SJCRH30 (cell line): ENCODE measurements at regions not wholly inside any gene's neighbourhood (a gene's known extent, or its start where the extent isn't known, plus 50 kb on each side); places are given as distances from the start of the nearest gene placed in this dataset.
"Not testable (repeated sequence)": the region's sequence is repeated elsewhere in the genome, so short reads cannot be mapped to it uniquely, and the experiment has no call there.

ENCODE experiments used
- DNase-seq, 2 experiments: peaks; one replicate each; pipeline ENCODE4 v3.0.0-alpha.2; 2015 to 2020
- H3K27ac ChIP-seq: fragments of 250-450 bp; sonication (Bioruptor Pico); 2 replicates; pipeline ENCODE4 v1.5.1; 2020; ENCODE audit warnings: mild to moderate bottlenecking, moderate library complexity
- H3K27me3 ChIP-seq: fragments of 250-450 bp; sonication (Bioruptor Pico); 2 replicates; pipeline ENCODE4 v1.5.1; 2020; ENCODE audit warnings: mild to moderate bottlenecking, moderate library complexity
- H3K36me3 ChIP-seq: fragments of 250-450 bp; sonication (Bioruptor Pico); 2 replicates; pipeline ENCODE4 v1.5.1; 2020; ENCODE audit warnings: mild to moderate bottlenecking, moderate library complexity
- H3K4me1 ChIP-seq: fragments of 250-450 bp; sonication (Bioruptor Pico); 2 replicates; pipeline ENCODE4 v1.5.1; 2020; ENCODE audit warnings: mild to moderate bottlenecking, moderate library complexity
- H3K4me3 ChIP-seq: fragments of 250-450 bp; sonication (Bioruptor Pico); 2 replicates; pipeline ENCODE4 v1.5.1; 2020; ENCODE audit warnings: mild to moderate bottlenecking, moderate library complexity
- H3K9me3 ChIP-seq: fragments of 250-450 bp; sonication (Bioruptor Pico); replicated peaks from 2 replicates; pipeline ENCODE4 v1.5.1; 2020; ENCODE audit warnings: mild to moderate bottlenecking, moderate library complexity

DNA sequence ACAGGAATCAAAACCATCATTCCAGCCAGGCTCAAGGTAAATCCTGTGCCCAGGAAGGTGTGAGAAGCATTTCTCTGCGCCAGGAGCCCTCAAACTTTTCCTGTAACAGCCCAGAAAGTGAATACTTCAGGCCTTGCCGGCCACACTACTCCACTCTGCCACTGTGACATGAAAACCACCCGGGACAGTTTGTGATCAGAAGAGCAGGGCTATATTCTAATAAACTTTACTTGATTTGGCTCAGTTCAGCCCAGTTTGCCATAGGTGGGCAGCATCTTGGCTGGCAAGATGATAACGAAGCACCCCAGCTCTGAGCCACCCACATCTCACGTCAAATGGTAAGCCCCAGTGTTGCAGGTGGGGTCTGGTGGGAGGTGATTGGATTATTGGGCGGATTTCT, 249.4 kb downstream of the DLL1 start:
- no peak overlapping the region for H3K4me3 ChIP-seq
- H3K27me3 ChIP-seq = no peaks in the 10 kb centered on the region; the same call in 1 of the 2 replicates
- H3K4me1 ChIP-seq = no peaks in the 10 kb centered on the region
- H3K27ac ChIP-seq = no peak overlapping the region
- no peak for DNase-seq
- H3K9me3 ChIP-seq = no peaks in the 10 kb centered on the region
- no peaks in the 10 kb centered on the region for H3K36me3 ChIP-seq

DNA sequence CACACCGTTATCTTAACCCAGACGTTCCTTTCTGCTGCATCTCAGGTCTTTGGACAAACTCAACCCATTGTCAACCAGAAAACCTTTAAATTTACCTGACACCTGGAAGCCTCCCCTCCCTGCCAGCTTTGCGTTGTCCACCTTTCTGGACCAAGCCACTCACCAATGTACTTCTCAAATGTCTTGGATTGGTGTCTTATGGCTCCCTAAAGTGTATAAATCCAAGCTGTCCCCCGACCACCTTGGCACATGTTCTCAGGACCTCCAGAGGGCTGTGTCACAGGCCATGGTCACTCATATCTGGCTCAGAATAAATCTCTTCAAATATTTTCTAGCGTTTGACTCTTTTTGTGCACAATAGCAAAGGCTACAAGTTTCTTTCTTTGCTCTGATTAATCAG, 250.0 kb downstream of the DLL1 start:
- no peaks in the 10 kb centered on the region for H3K36me3 ChIP-seq
- DNase-seq = no peak
- H3K9me3 ChIP-seq = no peaks in the 10 kb centered on the region
- no peaks in the 10 kb centered on the region for H3K4me1 ChIP-seq
- H3K4me3 ChIP-seq = no peak overlapping the region
- no peaks in the 10 kb centered on the region; the same call in 1 of the 2 replicates for H3K27me3 ChIP-seq
- H3K27ac ChIP-seq = no peak overlapping the region

DNA sequence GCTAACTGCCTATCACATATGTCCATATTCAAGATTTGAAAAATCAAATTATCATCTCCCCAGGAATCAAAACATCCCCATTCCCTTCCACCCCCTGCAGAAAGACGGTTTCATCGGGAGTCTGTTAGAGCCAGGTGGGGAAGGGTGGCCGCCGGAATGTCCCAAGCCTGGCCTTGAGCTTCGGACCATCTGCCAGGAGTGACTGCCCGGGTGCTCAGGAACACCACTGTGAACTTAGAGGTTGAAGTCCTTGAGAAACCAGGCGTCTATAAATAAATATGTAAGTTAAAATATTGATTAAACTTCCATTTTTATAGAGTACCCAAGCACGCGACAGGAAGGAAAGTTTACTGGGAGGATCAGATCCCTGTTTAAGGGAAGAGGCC, 250.8 kb downstream of the DLL1 start:
- no peak for DNase-seq
- no peaks in the 10 kb centered on the region; the same call in 1 of the 2 replicates for H3K27me3 ChIP-seq
- H3K27ac ChIP-seq = no peak overlapping the region
- no peaks in the 10 kb centered on the region for H3K36me3 ChIP-seq
- H3K4me1 ChIP-seq = no peaks in the 10 kb centered on the region
- H3K9me3 ChIP-seq = no peaks in the 10 kb centered on the region
- H3K4me3 ChIP-seq = no peak overlapping the region

DNA sequence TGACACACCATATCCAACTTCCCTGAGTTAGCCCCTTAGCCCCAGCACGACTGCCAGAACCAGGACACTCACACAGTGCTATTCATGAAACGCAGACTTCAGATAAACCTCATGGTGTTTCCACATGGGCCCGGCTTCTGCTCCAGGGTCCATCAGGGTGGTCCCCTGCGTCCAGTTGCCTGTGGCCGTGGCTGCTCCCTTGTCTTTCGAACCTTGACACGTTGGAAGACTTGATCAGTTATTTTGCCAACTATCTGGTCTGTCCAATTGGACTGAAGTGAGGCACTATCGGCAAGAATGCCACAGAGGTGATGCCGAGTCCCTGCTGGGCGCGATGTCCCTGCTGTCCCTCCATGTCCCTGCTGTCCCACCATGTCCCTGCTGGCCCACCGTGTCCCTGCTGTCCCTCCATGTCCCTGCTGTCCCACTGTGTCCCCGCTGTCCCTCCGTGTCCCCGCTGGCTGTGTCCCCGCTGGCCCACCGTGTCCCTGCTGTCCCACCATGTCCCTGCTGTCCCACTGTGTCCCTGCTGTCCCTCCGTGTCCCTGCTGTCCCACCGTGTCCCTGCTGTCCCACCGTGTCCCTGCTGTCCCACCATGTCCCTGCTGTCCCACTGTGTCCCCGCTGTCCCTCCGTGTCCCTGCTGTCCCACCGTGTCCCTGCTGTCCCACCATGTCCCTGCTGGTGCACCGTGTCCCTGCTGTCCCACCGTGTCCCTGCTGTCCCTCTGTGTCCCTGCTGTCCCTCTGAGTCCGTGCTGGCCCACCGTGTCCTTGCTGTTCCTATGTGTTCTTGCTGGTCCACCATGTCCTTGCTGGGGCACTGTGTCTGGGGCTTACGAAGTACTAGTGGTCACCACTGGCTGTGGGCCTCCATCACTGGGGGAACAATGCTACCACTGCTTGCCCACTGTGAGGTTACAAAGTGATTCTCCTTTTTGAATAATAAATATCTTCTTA, 251.4 kb downstream of the DLL1 start:
- no peaks in the 10 kb centered on the region for H3K36me3 ChIP-seq
- H3K27me3 ChIP-seq = no peaks in the 10 kb centered on the region; the same call in 1 of the 2 replicates
- no peak overlapping the region for H3K27ac ChIP-seq
- H3K4me1 ChIP-seq = no peaks in the 10 kb centered on the region
- H3K4me3 ChIP-seq = no peak overlapping the region
- H3K9me3 ChIP-seq = no peaks in the 10 kb centered on the region
- no peak for DNase-seq

DNA sequence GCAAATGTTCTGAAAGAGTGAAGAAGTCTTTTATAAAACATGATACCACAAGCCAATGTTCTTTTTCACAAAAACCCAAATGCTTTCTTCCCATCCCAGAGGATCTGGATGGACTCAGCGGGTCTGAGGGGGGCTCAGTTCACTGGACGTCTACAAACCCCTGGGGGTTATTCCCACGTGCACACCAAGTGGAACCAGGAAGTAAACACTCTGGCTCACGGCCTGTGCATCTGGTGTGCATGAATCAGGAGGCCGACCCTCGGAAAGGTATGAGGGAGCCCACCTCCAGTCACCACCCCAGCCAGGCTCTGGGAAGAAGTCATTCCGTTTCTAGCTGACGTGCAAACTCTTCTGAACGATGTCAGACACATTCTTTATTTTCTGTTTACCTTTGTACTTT, 252.2 kb downstream of the DLL1 start:
- no peaks in the 10 kb centered on the region; the same call in 1 of the 2 replicates for H3K27me3 ChIP-seq
- no peaks in the 10 kb centered on the region for H3K9me3 ChIP-seq
- H3K27ac ChIP-seq = no peak overlapping the region
- H3K4me1 ChIP-seq = no peaks in the 10 kb centered on the region
- no peak for DNase-seq
- H3K4me3 ChIP-seq = no peak overlapping the region
- no peaks in the 10 kb centered on the region for H3K36me3 ChIP-seq

DNA sequence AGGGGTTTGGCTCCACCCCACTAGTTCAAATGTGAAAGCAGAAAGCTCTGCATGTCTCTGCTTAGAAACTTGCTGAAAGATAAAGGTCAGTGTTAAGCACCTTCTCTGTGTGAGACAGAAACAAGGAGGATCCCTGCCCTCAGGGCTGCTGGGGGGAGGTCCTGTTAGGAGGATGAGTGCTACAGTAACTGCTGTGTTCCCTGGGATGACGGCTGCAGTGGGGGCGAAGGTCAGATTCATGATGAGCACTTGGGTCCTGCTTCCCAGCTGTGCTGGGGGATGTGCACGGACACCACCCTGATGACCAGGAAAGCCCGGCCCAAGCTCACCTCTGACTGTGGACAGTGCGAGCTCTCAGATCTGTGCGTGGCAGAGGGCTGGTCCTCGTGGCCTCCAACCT, 252.6 kb downstream of the DLL1 start:
- Histone ChIP-seq H3K27ac (no peak overlapping the region), H3K27me3 (no peaks in the 10 kb centered on the region; the same call in 1 of the 2 replicates), H3K4me1 (no peaks in the 10 kb centered on the region), H3K9me3 (no peaks in the 10 kb centered on the region), H3K36me3 (no peaks in the 10 kb centered on the region), H3K4me3 (no peak overlapping the region)
- no peak for DNase-seq

DNA sequence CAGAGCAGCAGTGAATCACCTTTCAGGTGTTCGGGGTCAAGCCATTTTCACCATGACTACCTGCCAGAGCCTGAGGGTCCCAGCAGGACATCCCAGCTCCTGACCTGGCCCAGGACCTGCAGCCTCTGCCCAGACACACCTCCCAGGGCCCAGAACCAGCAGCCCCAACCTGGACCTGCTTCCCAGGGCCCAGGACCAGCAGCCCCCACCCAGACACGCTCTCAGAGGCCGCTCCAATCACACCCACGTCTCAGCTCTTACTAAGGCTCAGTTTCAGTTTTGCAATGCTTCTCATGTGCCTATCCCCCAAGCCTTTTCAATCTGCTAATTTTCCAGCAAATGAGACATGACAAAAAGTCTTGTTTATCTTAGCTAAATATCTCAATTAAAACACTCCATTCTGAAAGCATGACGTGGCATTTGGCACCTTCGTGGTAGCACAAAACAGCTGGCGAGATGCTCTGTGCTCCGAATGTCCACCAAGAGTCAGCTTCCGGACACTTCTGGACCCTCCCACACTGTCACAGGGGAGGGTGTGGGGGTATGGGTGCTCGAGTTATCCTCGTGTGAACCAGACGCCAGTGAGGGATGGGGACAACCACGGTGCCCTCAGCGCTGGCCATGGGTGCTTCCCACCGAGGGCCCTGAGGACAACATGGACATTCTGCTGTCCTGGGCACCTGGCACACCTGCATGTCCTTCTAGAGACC, 253.2 kb downstream of the DLL1 start:
- Histone ChIP-seq H3K36me3 (no peaks in the 10 kb centered on the region), H3K27ac (no peak overlapping the region), H3K4me1 (no peaks in the 10 kb centered on the region), H3K4me3 (no peak overlapping the region), H3K9me3 (no peaks in the 10 kb centered on the region), H3K27me3 (no peaks in the 10 kb centered on the region)
- no peak for DNase-seq

DNA sequence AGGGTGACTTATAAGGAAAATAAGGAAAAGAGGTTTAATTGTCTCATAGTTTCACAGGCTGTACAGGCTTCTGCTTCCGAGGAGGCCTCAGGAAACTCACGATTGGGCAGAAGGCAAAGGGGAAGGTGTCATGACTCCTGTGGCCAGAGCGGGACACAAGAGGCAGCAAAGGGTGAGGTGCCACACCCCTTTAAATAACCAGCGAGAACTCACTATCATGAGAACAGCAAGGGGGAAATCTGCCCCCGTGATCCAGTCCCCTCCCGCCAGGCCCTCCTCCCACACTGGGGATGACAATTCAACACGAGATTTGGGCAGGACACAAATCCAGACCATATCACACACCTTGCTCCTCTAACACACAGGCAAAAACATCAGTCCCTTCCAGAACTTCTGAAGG, 254.0 kb downstream of the DLL1 start:
- Histone ChIP-seq H3K27me3 (no peaks in the 10 kb centered on the region), H3K27ac (no peak overlapping the region), H3K4me1 (no peaks in the 10 kb centered on the region), H3K4me3 (no peak overlapping the region), H3K9me3 (no peaks in the 10 kb centered on the region), H3K36me3 (no peaks in the 10 kb centered on the region)
- no peak for DNase-seq

DNA sequence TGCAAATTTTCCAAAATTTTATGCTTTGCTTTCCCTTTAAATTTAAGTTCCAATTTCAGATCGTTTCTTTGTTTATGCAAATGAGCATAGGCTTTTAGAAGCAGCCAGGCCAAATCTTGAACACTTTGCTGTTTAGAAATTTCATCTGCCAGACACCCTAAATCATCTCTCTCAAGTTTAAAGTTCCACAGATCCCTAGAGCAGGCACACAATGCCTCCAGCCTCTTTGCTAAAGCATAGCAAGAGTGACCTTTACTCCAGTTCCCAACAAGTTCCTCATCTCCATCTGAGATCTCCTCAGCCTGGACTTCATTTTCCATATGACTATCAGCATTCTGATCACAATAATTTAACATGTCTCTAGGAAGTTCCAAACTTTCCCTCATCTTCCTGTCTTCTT, 254.5 kb downstream of the DLL1 start:
- DNase-seq, H3K27ac ChIP-seq, H3K9me3 ChIP-seq, H3K27me3 ChIP-seq, H3K36me3 ChIP-seq, H3K4me3 ChIP-seq, H3K4me1 ChIP-seq: not testable (repeated sequence)

DNA sequence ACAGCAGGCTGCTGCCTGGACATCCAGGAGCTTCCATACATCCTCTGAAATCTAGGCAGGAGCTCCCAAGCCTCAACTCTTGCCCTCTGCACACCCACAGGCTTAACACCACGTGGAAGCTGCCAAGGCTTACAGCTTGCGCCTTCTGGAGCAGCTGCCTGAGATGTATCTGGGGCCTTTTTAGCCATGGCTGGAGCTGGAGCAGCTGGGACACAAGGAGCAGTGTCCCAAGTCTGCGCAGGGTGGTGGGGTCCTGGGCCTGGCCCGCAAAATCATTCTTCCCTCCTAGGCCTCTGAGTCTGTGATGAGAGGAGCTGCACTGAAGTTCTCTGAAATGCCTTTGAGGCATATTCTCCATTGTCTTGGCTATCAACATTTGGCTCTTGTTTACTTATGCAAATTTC, 255.0 kb downstream of the DLL1 start:
- H3K27me3 ChIP-seq = no peaks in the 10 kb centered on the region
- no peaks in the 10 kb centered on the region for H3K9me3 ChIP-seq
- no peak overlapping the region for H3K4me3 ChIP-seq
- no peak overlapping the region for H3K27ac ChIP-seq
- no peaks in the 10 kb centered on the region for H3K36me3 ChIP-seq
- no peaks in the 10 kb centered on the region for H3K4me1 ChIP-seq
- no peak for DNase-seq

DNA sequence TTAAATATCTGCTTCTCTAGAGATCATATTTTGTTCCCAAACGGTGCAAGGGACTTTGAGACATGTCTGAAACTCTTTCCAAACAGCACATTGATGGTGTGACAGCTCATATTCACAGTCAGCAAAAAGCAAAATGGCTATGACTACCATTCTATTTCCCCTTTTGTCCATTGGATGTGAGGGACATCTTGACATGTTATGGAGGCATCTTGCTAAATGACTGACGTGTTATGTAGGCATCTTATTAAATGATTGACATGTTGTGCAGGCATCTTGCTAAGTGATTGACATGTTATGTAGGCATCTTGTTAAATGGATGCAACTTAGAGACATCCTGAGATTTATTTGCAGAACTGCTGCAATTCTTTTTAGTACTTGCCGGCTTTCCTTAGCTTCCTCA, 255.8 kb downstream of the DLL1 start:
- Histone ChIP-seq H3K27ac (no peak overlapping the region), H3K9me3 (no peaks in the 10 kb centered on the region)

DNA sequence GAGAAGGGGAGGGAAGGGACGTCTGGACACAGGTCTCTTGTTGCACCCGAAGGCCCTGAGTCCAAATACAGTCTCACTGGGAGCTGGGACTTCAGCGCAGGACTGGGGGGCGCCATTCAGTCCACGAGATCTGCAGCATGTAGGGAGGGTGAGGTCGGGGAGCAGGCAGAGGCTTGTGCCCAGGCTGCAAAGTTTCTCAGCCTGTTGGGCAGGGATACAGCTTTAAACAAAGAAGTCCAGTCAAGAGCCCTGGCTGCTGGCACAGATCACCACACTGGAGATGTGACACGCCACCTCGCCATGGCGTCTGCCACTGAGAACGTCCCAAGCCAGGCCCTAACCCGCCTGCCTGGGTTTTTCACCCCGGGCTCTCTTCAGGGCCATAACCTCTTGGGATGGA, 256.6 kb downstream of the DLL1 start:
- no peak overlapping the region for H3K4me3 ChIP-seq
- no peaks in the 10 kb centered on the region for H3K9me3 ChIP-seq
- no peaks in the 10 kb centered on the region for H3K27me3 ChIP-seq
- no peak overlapping the region for H3K27ac ChIP-seq
- no peaks in the 10 kb centered on the region for H3K36me3 ChIP-seq
- DNase-seq = no peak
- H3K4me1 ChIP-seq = no peaks in the 10 kb centered on the region

More for the DNA sequence above, 255.8 kb downstream of the DLL1 start:
- H3K4me3 ChIP-seq = no peak overlapping the region
- H3K27me3 ChIP-seq = no peaks in the 10 kb centered on the region
- no peaks in the 10 kb centered on the region for H3K36me3 ChIP-seq
- no peaks in the 10 kb centered on the region for H3K4me1 ChIP-seq
- DNase-seq = no peak

DNA sequence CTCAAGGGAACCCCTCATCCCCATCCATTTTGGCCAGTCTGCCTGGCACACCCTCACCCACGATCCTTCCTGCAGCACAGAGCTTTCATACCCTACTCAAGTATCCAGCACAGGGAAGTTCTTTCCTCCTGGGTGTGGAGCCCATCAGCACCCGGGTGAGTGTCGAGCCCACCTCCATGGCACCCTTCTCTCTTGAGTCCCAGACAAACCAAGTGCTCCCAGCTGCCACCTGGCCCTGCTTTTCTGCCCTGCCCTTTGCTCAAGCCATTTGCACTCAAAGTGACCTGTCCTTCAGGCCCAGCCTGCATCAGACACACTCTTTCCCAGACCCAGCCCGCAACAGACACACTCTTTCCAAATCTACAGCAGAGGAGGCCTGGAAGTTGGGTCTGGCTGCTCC, 257.2 kb downstream of the DLL1 start:
- no peak for DNase-seq

DNA sequence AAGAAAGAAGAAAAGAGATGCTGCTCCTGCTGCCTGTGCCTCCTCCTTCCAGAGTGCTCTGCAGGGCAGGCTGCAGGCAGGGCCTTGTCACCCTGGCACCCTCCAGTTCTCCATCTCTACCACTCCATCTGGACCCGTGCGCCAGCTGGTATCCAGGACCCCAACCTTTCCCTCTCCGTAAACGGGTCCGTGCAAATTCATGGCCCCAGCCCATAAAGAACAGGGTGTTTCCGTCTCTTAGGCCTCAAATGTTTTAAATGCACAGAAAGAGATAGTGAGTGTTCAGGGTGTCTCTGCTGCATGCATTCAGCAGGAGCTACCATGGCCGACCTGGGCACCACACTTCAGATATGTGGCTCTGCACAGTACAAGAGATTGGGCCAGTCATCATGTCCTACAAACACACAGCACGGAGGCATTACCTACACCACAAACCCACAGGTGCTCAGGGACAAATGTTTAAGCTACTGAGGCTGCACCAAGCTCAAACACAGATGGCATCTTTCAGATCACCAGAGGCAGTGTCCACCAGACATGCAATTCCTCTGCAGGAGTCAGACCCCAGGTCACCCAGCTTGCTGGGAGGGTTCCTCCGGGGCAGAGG, 258.1 kb downstream of the DLL1 start:
- no peak overlapping the region for H3K27ac ChIP-seq
- no peak for DNase-seq
- H3K4me3 ChIP-seq = no peak overlapping the region
- H3K9me3 ChIP-seq = no peaks in the 10 kb centered on the region
- no peaks in the 10 kb centered on the region for H3K27me3 ChIP-seq
- H3K36me3 ChIP-seq = no peaks in the 10 kb centered on the region
- H3K4me1 ChIP-seq = no peaks in the 10 kb centered on the region

More for the DNA sequence above, 257.2 kb downstream of the DLL1 start:
- H3K27me3 ChIP-seq = no peaks in the 10 kb centered on the region
- H3K9me3 ChIP-seq = no peaks in the 10 kb centered on the region
- no peak overlapping the region for H3K27ac ChIP-seq
- H3K36me3 ChIP-seq = no peaks in the 10 kb centered on the region
- no peak overlapping the region for H3K4me3 ChIP-seq
- no peaks in the 10 kb centered on the region for H3K4me1 ChIP-seq

DNA sequence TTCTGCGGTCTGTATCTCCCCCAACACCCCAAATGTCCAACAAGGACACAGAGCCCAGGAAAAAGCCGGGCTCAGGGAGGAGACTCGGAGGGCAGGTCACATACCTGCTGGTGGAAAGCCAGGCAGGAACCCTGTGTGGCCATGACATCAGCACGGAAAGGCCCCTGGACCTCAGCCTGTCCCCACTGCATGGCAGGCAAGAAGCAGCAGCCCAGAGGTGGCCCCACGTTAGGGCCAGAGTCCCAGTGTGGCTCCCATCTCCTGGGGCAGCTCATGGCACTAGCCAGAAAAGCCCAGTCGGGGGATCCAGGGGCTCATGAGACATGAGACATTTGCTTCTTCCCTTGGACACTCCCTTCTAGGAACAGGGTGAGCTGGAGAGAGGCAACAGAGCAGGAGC, 258.7 kb downstream of the DLL1 start:
- Histone ChIP-seq H3K27ac (no peak overlapping the region), H3K4me1 (no peaks in the 10 kb centered on the region), H3K36me3 (no peaks in the 10 kb centered on the region), H3K27me3 (no peaks in the 10 kb centered on the region), H3K4me3 (no peak overlapping the region), H3K9me3 (no peaks in the 10 kb centered on the region)
- no peak for DNase-seq
